ENCODE measurements at regions not wholly inside any gene's neighbourhood (a gene's known extent, or its start where the extent isn't known, plus 50 kb on each side); places are given as distances from the start of the nearest gene placed in this dataset.

GRCh38 chr6:71034563-71035345, 77.9 kb upstream of the B3GAT2 start:
- ATAC-seq (ENCODE audit: insufficient number of reproducible peaks, low FRiP score, low read depth) (no peak), DNase-seq (ENCODE audit: low spot score) (no peak)
- H3K4me3 ChIP-seq = no peak overlapping the region
- H3K4me1 ChIP-seq (ENCODE audit: control insufficient read depth in 1 of 2, low read depth in 2 of 2) = no peaks in the 10 kb centered on the region
- H3K9me3 ChIP-seq = no peaks in the 10 kb centered on the region
- H3K27me3 ChIP-seq (replicated peaks; ENCODE audit: insufficient read depth) = no peaks in the 10 kb centered on the region
- no peak for TF ChIP-seq CTCF (IDR thresholded peaks at IDR 0.05)
- H3K36me3 ChIP-seq = no peaks in the 10 kb centered on the region
- no peak overlapping the region for H3K27ac ChIP-seq

GRCh38 chr6:71035871-71036270, 79.0 kb upstream of the B3GAT2 start:
- H3K27ac ChIP-seq = no peak overlapping the region
- H3K4me1 ChIP-seq (ENCODE audit: control insufficient read depth in 1 of 2, low read depth in 2 of 2) = no peaks in the 10 kb centered on the region
- H3K4me3 ChIP-seq = no peak overlapping the region
- no peaks in the 10 kb centered on the region for H3K36me3 ChIP-seq
- no peak for DNase-seq (ENCODE audit: low spot score)
- H3K9me3 ChIP-seq = no peaks in the 10 kb centered on the region
- no peak for TF ChIP-seq CTCF (IDR thresholded peaks at IDR 0.05)
- ATAC-seq (ENCODE audit: insufficient number of reproducible peaks, low FRiP score, low read depth) = no peak
- no peaks in the 10 kb centered on the region for H3K27me3 ChIP-seq (replicated peaks; ENCODE audit: insufficient read depth)

- TF ChIP-seq CTCF (IDR thresholded peaks at IDR 0.05) = no peak
- no peak overlapping the region for H3K4me3 ChIP-seq
- H3K27me3 ChIP-seq (replicated peaks; ENCODE audit: insufficient read depth) = no peaks in the 10 kb centered on the region
- no peak overlapping the region for H3K27ac ChIP-seq
- ATAC-seq (ENCODE audit: insufficient number of reproducible peaks, low FRiP score, low read depth) (no peak), DNase-seq (ENCODE audit: low spot score) (no peak)
- H3K9me3 ChIP-seq = no peaks in the 10 kb centered on the region
- no peaks in the 10 kb centered on the region for H3K4me1 ChIP-seq (ENCODE audit: control insufficient read depth in 1 of 2, low read depth in 2 of 2)
- no peaks in the 10 kb centered on the region for H3K36me3 ChIP-seq
Observed at GRCh38 chr6:71038711-71039344, 82.0 kb upstream of the B3GAT2 start.

GRCh38 chr6:71040043-71040442, 83.2 kb upstream of the B3GAT2 start:
- H3K9me3 ChIP-seq = no peaks in the 10 kb centered on the region
- H3K36me3 ChIP-seq = no peaks in the 10 kb centered on the region
- H3K4me3 ChIP-seq = no peak overlapping the region
- no peak overlapping the region for H3K27ac ChIP-seq
- no peaks in the 10 kb centered on the region for H3K27me3 ChIP-seq (replicated peaks; ENCODE audit: insufficient read depth)
- ATAC-seq (ENCODE audit: insufficient number of reproducible peaks, low FRiP score, low read depth) (no peak), DNase-seq (ENCODE audit: low spot score) (no peak)
- TF ChIP-seq CTCF (IDR thresholded peaks at IDR 0.05) = no peak
- no peaks in the 10 kb centered on the region for H3K4me1 ChIP-seq (ENCODE audit: control insufficient read depth in 1 of 2, low read depth in 2 of 2)

GRCh38 chr6:71040841-71041240, 84.0 kb upstream of the B3GAT2 start:
- Histone ChIP-seq H3K4me3 (no peak overlapping the region), H3K4me1 (ENCODE audit: control insufficient read depth in 1 of 2, low read depth in 2 of 2) (no peaks in the 10 kb centered on the region), H3K9me3 (no peaks in the 10 kb centered on the region), H3K27me3 (replicated peaks; ENCODE audit: insufficient read depth) (no peaks in the 10 kb centered on the region), H3K36me3 (no peaks in the 10 kb centered on the region), H3K27ac (no peak overlapping the region)
- TF ChIP-seq CTCF (IDR thresholded peaks at IDR 0.05) = no peak
- ATAC-seq (ENCODE audit: insufficient number of reproducible peaks, low FRiP score, low read depth) (no peak), DNase-seq (ENCODE audit: low spot score) (no peak)

Measured in thoracic aorta (tissue), 2 donors.